KBM-7 (cell line): ENCODE measurements at regions not wholly inside any gene's neighbourhood (a gene's known extent, or its start where the extent isn't known, plus 50 kb on each side); places are given as distances from the start of the nearest gene placed in this dataset.
"Not testable (repeated sequence)": the region's sequence is repeated elsewhere in the genome, so short reads cannot be mapped to it uniquely, and the experiment has no call there.

ENCODE experiments used
- DNase-seq: peaks from one replicate; pipeline ENCODE4 v3.0.0-alpha.2; 2015
- in situ Hi-C: fragments of 300-500 bp; cut with MboI; formaldehyde crosslinking; loops from 2 replicates; pipeline ENCODE4 v1.14.3; 2020; ENCODE audit warnings: low sequenced_read_pairs, low pct_unique_long_range_greater_than_20kb, mixed read lengths

- in situ Hi-C loops: no loop called here
- DNase-seq: no peak
These were observed 109.3 kb upstream of the KMT2C start for GRCh38 chr7:152544971-152545619.

GRCh38 chr7:152544481-152544927, 108.7 kb upstream of the KMT2C start:
- no peak for DNase-seq
- in situ Hi-C loops: no loop called here

- no peak for DNase-seq
- in situ Hi-C loops: no loop called here
These were observed 108.0 kb upstream of the KMT2C start for GRCh38 chr7:152543799-152544198.

GRCh38 chr7:152541892-152542291, 106.1 kb upstream of the KMT2C start:
- DNase-seq: no peak
- in situ Hi-C loops: no loop called here

GRCh38 chr7:152539190-152539495, 103.3 kb upstream of the KMT2C start:
- in situ Hi-C loops, DNase-seq: not testable (repeated sequence)

DNA sequence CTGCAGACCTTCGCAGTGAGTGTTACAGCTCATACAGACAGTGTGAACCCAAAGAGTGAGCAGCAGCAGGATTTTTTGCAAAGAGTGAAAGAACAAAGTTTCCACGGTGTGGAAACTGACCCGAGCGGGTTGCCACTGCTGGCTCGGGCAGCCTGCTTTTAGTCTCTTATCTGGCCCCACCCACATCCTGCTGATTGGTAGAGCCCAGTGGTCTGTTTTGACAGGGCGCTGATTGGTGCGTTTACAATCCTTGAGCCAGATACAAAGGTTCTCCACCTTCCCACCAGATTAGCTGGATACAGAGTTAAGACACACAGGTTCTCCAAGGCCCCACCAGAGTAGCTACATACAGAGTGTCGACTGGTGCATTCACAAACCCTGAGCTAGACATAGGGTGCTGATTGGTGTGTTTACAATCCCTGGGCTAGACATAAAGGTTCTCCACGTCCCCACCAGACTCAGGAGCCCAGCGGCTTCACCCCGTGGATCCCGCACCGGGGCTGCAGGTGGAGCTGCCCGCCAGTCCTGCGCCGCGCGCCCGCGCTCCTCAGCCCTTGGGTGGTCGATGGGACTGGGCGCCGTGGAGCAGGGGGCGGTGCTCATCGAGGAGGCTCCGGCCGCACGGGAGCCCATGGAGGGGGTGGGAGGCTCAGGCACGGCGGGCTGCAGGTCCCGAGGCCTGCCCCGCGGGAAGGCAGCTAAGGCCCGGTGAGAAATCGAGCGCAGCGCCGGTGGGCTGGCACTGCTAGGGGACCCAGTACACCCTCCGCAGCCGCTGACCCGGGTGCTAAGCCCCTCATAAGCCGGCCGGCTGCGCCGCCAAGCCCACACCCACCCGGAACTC, 102.8 kb upstream of the KMT2C start:
- DNase-seq, in situ Hi-C loops: not testable (repeated sequence)

GRCh38 chr7:152537639-152538038, 101.8 kb upstream of the KMT2C start:
- no peak for DNase-seq
- in situ Hi-C loops: no loop called here

DNA sequence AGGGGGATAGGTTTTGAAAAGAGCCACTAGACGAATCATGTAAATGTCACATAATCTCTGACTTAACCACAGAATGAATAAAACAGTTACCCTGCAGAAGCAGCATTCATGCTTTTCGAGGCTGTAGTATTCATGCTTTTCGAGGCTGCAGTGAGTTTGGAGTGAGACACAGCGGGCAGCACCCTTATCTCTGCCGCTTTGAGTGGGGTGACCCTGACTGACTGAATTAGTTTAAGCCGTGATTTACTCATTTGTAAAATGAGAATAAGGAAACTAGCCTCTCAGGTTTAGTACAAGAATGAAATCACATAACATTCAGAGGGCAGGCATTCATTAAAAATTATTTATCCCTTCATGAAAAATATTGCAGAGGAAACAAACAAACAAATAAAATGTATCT, 92.8 kb upstream of the KMT2C start:
- DNase-seq: no peak
- in situ Hi-C loops: no loop called here

GRCh38 chr7:152527610-152528032, 91.8 kb upstream of the KMT2C start:
- no peak for DNase-seq
- in situ Hi-C loops: no loop called here

GRCh38 chr7:152523916-152524315, 88.1 kb upstream of the KMT2C start:
- no peak for DNase-seq
- in situ Hi-C loops: no loop called here

- DNase-seq: peak; percentile 24
- in situ Hi-C loops: no loop called here
These were observed 86.8 kb upstream of the KMT2C start for GRCh38 chr7:152522571-152523067.

DNA sequence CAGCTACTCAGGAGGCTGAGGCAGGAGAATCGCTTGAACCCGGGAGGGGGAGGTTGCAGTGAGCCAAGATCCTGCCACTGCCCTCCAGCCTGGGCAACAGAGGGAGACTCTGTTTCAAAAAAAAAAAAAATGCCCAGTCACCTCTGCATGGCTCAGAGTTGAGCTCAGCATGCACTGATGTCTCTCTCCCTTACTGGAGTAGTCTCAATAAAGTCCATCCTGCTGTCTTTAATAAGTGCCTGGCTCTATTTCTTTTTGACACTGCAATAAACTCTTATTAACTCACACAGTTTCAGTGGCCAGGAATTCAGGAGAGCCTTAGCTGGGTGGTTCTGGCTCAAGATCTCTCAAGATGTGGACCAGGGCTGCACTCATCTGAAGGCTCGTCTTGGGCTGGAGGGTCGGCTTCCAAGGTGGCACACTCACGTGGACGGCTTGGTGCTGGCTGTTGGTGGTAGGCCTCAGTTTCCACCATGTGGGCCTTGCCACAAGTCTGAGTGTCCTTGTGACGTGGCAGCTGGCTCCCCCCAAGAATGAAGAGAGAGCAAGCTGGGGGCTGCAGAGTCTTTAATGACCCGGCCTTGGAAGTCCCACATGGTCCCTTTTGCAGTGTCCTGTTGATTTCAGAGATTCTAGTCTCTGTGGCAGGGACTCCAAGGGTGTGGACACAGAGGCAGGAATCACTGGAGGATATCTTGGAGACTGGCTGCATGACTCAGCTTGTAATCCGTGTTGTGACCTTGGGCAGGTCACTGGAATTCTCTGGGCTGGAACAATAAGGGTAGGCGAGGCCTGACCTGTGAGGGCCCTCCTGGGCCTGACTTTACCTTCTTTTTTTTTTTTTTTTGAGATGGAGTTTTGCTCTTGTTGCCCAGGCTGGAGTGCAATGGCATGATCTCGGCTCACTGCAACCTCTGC, 85.9 kb upstream of the KMT2C start:
- no peak for DNase-seq
- in situ Hi-C loops: no loop called here

DNA sequence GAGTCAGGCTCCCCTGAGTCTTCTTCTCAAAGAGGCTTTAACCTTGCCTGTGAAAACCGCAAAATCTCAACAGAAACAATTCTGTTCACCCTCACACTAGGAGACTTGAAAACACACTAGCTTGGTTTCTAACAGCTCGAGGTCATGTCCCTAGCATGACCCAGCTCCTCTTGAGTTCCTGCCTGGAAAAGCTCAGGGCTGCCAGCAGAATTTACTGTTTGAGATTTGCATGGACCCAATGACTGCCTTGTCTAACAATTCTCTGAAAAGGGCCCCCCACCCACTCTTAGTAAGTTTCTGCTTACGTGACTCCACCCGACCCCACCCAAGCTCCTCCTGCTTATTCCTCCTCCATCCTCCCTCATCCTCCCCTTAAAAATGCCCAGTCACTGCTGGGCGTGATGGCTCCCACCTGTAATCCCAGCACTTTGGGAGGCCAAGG, 85.1 kb upstream of the KMT2C start:
- no peak for DNase-seq
- in situ Hi-C loops: no loop called here

DNA sequence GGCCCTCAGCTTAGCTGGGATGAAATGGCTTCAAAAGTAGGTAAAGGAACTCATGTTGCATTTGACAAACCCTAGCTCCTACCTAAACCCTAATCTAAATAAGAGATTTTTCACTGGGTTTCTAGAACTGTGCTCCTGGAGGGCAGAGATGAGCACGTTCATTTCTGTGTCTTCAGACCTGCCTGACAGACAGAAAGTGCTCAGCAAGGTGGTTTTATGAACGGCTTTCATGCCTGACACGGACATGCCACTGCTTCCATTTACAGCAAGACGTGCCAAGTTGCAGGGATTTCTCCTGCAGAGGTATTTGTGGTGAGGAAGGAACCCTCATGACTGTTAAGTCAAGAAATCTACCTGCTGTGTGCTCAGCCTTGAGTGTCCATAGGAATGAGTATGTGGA, 83.5 kb upstream of the KMT2C start:
- in situ Hi-C loops: no loop called here
- no peak for DNase-seq

- in situ Hi-C loops: no loop called here
- no peak for DNase-seq
These were observed 80.4 kb upstream of the KMT2C start for GRCh38 chr7:152516216-152516615.

DNA sequence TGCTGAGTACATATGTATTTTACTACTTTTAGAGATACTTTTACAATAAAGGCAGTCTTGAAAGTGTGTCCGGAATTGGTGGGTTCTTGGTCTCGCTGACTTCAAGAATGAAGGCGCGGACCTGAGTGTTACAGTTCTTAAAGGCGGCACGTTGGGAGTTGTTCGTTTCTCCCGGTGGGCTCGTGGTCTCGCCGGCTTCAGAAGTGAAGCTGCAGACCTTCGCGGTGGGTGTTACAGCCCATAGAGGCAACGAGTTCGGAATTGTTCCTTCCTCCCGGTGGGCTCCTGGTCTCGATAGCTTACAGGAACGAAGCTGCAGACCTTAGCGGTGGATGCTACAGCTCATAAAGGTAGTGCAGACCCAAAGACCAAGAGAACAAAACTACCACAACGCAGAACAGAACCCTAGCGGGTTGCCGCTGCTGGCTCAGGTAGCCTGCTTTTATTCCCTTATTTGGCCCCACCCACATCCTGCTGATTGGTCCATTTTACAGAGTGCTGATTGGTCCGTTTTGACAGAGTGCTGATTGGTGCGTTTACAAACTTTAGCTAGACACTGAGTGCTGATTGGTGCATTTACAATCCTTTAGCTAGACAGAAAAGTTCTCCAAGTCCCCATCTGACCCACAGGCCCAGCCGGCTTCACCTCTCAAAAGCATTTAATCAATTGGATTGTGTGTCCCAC, 79.6 kb upstream of the KMT2C start:
- DNase-seq, in situ Hi-C loops: not testable (repeated sequence)

DNA sequence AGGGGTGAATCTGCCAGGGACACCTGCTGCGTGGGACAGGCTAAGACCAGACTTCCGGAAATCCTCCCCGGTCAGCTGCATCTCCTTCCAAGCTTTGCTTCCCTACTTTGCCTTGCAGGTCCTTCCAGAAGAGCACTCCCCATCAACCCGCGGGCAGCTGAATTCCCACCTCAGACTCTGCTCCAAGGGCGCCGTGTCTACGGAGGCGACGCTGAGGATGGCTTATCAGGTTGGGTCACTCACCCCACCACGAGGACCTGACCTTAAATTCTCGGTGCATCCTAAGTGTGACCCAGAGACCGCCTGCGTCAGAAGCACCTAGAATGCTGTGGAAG, 78.9 kb upstream of the KMT2C start:
- in situ Hi-C loops: no loop called here
- no peak for DNase-seq

DNA sequence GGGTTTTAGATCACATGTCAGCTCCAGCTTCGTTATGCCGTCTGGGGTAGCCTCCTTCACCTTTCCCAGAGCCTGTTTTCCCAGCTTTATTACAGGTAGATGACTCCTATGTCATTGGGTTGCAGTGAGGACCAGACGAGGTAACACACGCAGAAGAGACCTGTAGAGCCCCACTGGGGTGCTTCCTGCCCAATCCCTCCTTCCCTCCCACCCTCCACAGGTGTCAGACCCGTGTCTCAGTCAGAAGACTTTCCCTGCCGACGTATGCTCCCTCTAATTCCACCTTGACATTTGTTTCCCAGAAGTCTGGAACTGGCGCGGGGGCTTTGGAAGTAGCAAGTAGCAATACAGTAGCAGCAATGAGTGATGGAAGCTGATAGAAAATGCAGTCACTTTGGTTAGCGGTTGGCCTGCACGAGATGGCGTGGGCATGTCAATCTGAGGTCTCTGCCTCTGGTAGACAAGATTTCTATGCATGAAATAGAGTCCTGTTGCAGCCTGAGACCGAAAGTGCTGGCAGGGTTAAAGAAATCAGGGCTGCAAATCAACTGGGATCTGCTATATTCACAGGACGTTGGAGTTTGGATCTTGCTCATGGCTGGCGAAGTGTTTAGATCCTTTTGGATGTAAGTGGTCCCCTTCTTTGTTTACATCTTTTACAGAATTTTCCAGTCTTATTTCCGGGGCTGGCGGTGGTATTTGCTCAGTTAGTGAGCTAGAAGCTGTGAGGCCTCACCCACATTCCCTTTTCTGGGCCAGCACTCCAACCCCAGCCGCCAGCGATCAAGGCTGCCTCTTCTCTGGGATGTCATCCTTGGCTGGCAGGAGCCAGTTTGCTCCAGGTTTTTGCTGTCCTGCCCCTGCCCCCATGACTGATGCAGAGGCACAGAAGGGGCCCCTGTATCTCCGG, 78.3 kb upstream of the KMT2C start:
- in situ Hi-C loops: no loop called here
- DNase-seq: no peak
